ENCODE measurements at regions not wholly inside any gene's neighbourhood (a gene's known extent, or its start where the extent isn't known, plus 50 kb on each side); places are given as distances from the start of the nearest gene placed in this dataset.
A peak's percentile ranks its signal among the peaks of the same experiment; 100 is the strongest.

- TF ChIP-seq PRDM10 (IDR thresholded peaks at IDR 0.05; ENCODE audit: partially characterized antibody) = no peak
- no peak for TF ChIP-seq MCM3 (IDR thresholded peaks at IDR 0.05)
- no peak for TF ChIP-seq ZNF347 (CRISPR knock-in tag; IDR thresholded peaks at IDR 0.05; ENCODE audit: low read depth)
- TF ChIP-seq EWSR1 (IDR thresholded peaks at IDR 0.05; ENCODE audit: borderline replicate concordance, low read depth, partially characterized antibody) = no peak
- TF ChIP-seq FOXA1 (IDR thresholded peaks at IDR 0.05; ENCODE audit: borderline replicate concordance) = no peak
Measured at GRCh38 chr20:2221921-2222320, 73.9 kb upstream of the TGM3 start (continued).

- Histone ChIP-seq H3K4me3 (no peak overlapping the region), H3K9me1 (ENCODE audit: control insufficient read depth, insufficient read depth, low read length) (no peaks in the 10 kb centered on the region), H3K36me3 (ENCODE audit: control insufficient read depth, insufficient read depth, low read length) (no peaks in the 10 kb centered on the region), H3K9me3 (replicated peaks; ENCODE audit: control insufficient read depth, insufficient read depth, low read depth, low read length) (no peaks in the 10 kb centered on the region), H3K4me1 (replicated peaks in 1 of 2; ENCODE audit: control insufficient read depth in 2 of 2, insufficient read depth in 2 of 2, low read length in 2 of 2) (no peaks in the 10 kb centered on the region), H3K27me3 (ENCODE audit: control insufficient read depth in 2 of 2, insufficient read depth in 2 of 2, low read length in 2 of 2) (peaks cover 3 to 4% of the 10 kb centered on the region in 2 experiments; a peak in 3 of 5 replicates), H3K27ac (ENCODE audit: extremely low read depth, low read depth, low read length) (no peak overlapping the region), H4K20me1 (replicated peaks; ENCODE audit: control insufficient read depth, insufficient read depth, low read length) (no peaks in the 10 kb centered on the region), H3K4me2 (ENCODE audit: insufficient read depth, low read length) (no peak overlapping the region), H3K79me2 (ENCODE audit: control insufficient read depth, insufficient read depth, low read length) (no peaks in the 10 kb centered on the region), H3K9ac (ENCODE audit: insufficient read depth in 1 of 2, low read depth in 2 of 2, low read length in 2 of 2) (no peak overlapping the region), H2AFZ (ENCODE audit: low read depth, low read length) (no peak overlapping the region)
- WGBS (ENCODE audit: insufficient coverage, low coverage, missing lambda C conversion rate) = 6% methylated on average over 6 of the region's 8 CpGs
- no peak for FAIRE-seq
- no peak for DNase-seq (ENCODE audit: extremely low read depth in 1 of 4, low spot score in 3 of 4)
- POLR2A ChIA-PET = no interaction called here
- CTCF ChIA-PET (ENCODE audit: low intra/inter-chr PET ratio) = no interaction called here
- TF ChIP-seq ARNT (IDR thresholded peaks at IDR 0.05) (no peak), OTX1 (CRISPR knock-in tag; IDR thresholded peaks at IDR 0.05) (no peak), FOS (IDR thresholded peaks at IDR 0.05; ENCODE audit: extremely low read depth, insufficient read length) (no peak), RFX1 (IDR thresholded peaks at IDR 0.05) (peak; percentile 23; the same call in 1 of the 2 replicates), STAT5A (IDR thresholded peaks at IDR 0.05; ENCODE audit: borderline replicate concordance, low read length) (peak; percentile 22; the same call in 1 of the 2 replicates), SIN3A (IDR thresholded peaks at IDR 0.05; ENCODE audit: borderline replicate concordance in 2 of 2, control insufficient read depth in 1 of 2, low read depth in 2 of 2, low read length in 2 of 2) (no peak)
- in situ Hi-C loops (cut with MboI) (no loop called here), intact Hi-C loops (cut with micrococcal nuclease) (no loop called here)
- ATAC-seq = no peak
- no TSS peak for BruUV-seq (replicated peaks)
Measured at GRCh38 chr20:2223558-2224367, 72.0 kb upstream of the TGM3 start.
